CD4-positive, alpha-beta T cell treated with Interleukin-6 for 4 hours (primary cell): ENCODE measurements at regions not wholly inside any gene's neighbourhood (a gene's known extent, or its start where the extent isn't known, plus 50 kb on each side); places are given as distances from the start of the nearest gene placed in this dataset.

Experiments used
- DNase-seq: peaks from one replicate; pipeline ENCODE4 v3.0.0-alpha.2; 2020; ENCODE audit warnings: mixed read lengths

GRCh38 chr2:120669971-120670370 lies 65.7 kb upstream of the GLI2 start:
- no peak for DNase-seq

GRCh38 chr2:120670371-120670770 lies 65.3 kb upstream of the GLI2 start:
- DNase-seq, result no peak

GRCh38 chr2:120670771-120671480 lies 64.7 kb upstream of the GLI2 start:
- no peak for DNase-seq

GRCh38 chr2:120672526-120673204 lies 63.0 kb upstream of the GLI2 start:
- no peak for DNase-seq

DNA sequence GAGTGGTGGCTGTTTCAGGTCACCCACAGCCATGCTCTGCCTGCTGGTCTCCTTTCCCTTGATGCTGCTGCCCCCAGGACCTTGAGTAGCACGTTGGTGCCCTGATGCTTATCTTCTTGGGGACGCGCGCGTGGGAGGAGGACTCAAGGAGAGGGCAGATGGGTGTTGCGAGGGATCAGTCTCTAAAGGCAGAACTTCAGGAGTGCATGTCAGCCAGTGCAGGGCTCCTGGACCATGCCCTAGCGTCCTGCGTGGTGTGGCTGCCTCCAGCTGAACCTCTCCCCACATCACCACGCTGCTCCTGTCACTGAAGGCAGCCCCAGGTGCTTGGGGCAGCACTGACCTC lies 62.5 kb upstream of the GLI2 start:
- DNase-seq, result no peak

GRCh38 chr2:120673571-120674061 lies 62.1 kb upstream of the GLI2 start:
- DNase-seq, result no peak

- no peak for DNase-seq
These were observed 61.2 kb upstream of the GLI2 start for GRCh38 chr2:120674246-120675170.

DNA sequence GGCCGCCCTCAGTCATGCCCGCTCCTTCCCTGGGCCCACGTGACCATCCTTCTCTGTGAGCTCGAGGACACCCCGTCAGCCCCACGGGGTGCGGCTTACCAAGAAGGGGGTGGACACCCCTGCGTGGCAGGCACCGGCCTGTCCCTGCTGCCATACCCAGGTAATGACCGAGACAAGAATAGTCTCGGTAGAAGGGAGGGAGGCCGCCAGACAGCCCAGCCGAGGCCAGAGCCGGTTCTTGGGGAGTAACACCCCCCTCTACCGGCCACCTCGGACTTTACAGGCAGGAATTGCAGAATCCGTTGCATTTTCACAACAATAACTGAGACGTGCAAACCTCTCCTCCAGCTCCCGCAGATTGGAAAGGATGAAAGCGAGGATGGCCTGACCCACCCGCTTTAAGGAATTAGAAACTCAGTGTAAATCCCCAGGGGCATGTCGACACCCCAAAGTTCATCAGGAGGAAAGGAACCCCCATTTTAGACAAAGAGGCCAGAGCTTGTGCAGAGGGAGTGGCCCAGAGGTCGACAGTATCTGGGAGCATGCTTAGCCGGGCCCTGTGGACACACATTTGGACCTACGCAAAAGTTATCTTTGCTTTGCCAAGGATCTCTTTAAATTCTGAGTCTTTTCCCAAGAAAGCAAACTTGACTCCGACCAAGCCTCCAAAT lies 60.1 kb upstream of the GLI2 start:
- peak; percentile 42 for DNase-seq

DNA sequence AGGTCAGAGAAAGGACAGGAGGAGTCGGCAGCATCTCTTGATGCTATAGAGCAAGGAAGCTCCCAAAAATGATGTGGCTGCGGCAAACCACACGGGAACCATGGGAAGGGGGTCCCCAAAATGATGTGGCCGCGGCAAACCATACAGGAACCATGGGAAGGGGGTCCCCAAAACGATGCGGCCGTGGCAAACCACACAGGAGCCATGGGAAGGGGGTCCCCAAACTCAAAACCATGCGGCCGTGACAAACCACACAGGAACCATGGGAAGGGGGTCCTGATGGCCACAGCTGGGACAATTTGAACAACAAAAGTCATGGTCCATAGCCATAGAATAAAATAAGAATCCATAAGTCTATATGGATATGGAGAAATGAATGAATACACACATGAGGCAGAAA lies 58.4 kb upstream of the GLI2 start:
- DNase-seq, result no peak

- DNase-seq, result no peak
These were observed 57.9 kb upstream of the GLI2 start for GRCh38 chr2:120677696-120678247.

DNA sequence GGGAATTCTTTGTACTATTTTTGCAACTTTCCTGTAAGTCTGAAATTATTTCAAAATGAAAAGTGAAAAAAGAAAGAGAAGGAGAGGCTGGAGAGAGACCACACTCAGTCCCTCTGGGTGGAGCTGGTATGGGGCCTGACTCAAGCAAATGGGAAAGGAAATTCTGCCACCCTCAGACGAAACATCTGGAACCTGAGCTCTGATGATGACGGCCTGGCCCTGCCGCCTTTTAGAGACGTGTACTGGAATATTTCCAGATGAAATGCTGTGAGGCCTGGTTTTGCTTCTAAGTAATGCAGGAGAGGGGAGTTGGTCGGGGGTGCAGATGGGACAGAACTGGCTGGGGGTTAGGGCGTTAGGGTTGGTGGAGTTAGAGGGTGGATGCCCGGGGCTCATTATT lies 57.4 kb upstream of the GLI2 start:
- DNase-seq, result no peak

DNA sequence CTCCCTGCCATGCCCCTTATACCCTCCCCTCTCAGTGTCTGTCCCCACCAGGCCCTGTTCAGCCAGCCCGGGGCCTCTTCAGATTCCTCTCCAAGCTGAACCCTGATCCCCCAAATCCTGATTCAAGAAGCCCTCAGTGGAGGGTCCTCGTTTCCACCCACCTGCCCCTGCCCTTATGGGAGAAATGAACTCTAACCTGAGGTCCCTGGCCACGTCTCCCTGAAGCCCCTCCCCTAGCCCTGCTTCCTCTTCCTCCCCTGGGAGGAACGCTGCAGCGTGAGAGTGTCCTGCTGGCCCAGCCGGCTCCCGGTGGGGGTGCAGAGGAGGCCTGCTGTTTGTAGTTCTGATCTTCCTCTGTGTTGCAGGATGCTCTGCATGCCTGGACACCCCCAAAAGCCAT lies 56.7 kb upstream of the GLI2 start:
- no peak for DNase-seq

DNA sequence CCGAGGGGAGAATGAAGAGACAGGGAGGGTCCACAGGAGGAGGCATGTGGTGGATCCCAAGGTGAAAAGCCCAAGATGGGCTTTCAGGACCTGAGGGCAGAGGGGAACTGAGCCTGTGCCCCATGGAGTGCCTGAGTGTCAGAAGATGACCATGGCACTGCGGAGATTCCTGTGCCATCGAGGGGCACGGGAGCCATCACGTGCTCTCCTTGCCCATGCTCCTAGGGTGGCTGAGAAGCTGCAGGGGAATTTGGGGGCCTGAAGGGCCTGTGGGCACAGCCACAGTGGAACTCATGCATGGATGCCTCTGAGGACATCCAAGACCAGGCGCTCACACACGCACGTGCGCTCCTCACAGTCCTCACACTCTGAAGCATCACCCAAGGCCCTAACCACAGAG lies 56.1 kb upstream of the GLI2 start:
- DNase-seq, result no peak

GRCh38 chr2:120680136-120680761 lies 55.4 kb upstream of the GLI2 start:
- peak; percentile 74 for DNase-seq

DNA sequence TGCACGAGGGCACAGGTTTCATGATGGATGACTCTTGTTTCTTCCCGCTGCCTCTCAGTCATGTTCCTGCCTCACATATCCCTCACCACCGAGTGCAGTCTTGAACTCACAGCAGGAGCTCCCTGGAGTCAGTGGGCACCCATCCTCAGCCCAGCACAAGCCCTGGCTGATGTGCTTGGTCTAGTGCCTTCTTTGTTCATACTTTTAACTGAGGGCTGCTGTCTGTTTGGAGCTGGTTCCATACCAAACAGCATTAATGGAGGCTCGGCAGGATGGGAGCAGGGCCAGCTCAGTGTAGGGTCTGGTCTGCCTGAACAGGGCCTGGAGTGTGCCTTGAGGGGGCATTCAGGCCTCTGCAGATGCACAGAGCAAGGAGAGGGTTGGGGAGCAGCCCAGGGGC lies 54.5 kb upstream of the GLI2 start:
- DNase-seq, result no peak

DNA sequence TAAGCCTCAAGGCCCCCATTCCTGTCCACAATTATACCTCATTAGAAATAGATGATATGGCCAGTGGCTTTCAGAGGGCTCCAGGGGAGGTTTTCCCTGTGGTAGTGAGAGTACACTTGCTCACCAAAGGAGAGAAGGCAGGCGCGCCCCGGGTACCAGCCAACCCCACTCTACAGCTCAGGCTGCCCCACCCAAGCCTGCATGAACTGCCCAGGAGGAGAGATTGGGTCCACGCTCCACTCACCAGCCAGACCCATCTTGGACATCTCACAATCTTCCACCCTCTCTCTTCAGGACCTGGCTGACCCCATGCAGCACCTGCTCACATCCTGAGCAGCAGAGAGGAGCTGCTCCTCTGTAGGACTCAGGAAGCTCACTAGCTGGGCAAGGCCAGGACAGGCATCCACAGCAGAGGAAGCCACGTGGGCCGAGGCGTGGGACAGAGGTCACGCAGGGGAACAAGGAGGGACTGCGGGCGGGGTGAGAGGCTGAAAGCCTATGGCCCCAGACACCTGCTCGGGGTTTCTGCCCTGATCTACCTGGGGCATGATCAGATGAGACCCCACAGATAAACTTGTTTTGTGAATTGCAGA lies 53.9 kb upstream of the GLI2 start:
- no peak for DNase-seq

DNA sequence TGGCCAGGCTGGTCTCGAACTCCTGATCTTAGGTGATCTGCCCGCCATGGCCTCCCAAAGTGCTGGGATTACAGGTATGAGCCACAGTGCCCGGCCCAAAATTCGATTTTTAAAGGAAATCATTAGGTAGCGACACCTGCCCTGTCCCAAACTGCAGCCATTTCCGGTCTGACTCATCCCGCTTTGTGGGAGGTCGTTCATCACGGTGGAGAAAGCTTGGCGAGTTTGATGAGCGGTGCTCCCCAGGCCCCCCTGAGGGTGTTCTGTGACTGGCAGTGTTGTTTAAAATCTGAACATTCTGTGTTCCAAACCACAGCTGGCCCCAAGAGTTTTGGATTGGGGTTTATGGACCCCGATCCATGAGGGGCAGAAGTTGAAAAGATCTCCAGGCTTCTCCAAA lies 53.0 kb upstream of the GLI2 start:
- DNase-seq, result no peak

DNA sequence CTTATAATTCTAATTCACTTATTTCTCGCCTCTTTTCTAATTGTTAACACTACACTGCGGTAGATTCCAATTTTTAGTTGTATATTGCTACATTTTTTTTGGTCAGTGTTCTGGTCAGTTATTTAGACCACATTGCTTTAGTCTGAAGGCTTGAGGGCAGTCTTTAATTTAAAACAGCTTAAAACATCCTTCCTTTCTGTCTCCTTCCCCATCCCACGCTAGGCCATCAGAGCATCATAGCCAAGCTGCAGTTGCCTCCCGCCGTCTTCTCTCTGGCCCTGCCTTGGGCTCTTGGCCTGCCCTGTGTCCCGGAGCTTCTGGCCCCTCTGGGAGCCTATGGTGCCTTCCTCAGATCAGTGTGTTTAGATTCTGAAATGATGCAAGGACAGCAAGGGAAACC lies 52.6 kb upstream of the GLI2 start:
- no peak for DNase-seq

- DNase-seq, result no peak
These were observed 52.0 kb upstream of the GLI2 start for GRCh38 chr2:120683701-120684100.

DNA sequence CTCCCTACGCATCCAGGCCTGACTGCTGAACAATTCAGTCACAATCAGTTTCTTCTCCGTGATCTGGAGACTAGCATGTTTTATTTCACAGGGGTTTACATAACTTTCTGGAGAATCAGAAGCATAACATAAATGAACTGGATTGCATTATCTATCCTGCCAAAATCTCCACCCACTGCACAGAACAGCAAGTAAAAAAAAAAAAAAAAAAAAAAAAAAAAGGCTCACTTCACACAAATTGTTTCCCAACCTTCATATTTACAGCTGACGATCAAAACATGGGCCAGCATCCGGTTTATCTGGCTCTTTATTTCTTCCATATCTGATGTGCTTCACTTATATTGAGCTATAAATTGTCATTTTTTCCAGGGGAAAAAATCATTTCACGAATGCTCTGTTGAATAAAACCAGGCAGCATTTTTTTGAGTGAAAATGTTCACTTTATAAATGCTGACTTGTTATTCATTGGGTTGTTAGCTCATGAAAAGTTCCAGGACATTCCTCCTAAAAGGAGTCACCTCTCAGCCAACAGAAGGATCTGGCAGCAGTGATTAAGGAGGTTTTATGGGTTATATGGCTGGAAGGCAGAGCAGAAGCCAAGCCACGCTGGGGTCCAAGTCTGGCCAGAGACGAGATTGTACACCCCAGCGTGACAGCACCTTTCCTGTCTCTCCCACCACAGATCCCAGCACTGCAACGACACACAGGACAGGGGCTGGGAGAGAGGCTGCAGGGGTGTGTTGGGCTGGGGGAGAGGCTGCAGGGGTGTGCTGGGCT lies 51.2 kb upstream of the GLI2 start:
- DNase-seq, result no peak
